Esophagus muscularis mucosa (tissue), 4 donors: ENCODE measurements at regions not wholly inside any gene's neighbourhood (a gene's known extent, or its start where the extent isn't known, plus 50 kb on each side); places are given as distances from the start of the nearest gene placed in this dataset.

Source experiments
- DNase-seq: peaks from one replicate; pipeline ENCODE4 v3.0.0-alpha.2; 2017; ENCODE audit errors: extremely low spot score
- H3K27ac ChIP-seq, 4 donors: fragments of 200-600 bp; sonication (generic); replicated peaks in 1 of 4; 1 replicate in 3 of 4; 2 replicates in 1 of 4; pipeline ENCODE4 v1.5.1; 2016 to 2019; ENCODE audit warnings: mild to moderate bottlenecking in 1 of 4
- H3K27me3 ChIP-seq, 4 donors: fragments of 200-600 bp; sonication (generic); one replicate each; pipeline versions ENCODE4 v1.5.1 to v1.6.0; 2016 to 2019
- H3K36me3 ChIP-seq, 4 donors: fragments of 200-600 bp; sonication (generic); one replicate each; pipeline ENCODE4 v1.5.1; 2016 to 2019
- H3K4me1 ChIP-seq, 4 donors: fragments of 200-600 bp; sonication (generic); one replicate each; pipeline ENCODE4 v1.5.1; 2016 to 2019
- H3K4me3 ChIP-seq, 4 donors: fragments of 200-600 bp; sonication (generic); 1 replicate in 2 of 4; 2 replicates in 2 of 4; pipeline ENCODE4 v1.5.1; 2016 to 2019; ENCODE audit warnings: mild to moderate bottlenecking in 4 of 4, moderate library complexity in 1 of 4
- H3K9me3 ChIP-seq, 4 donors: fragments of 200-600 bp; sonication (generic); 1 replicate in 3 of 4; 2 replicates in 1 of 4; pipeline ENCODE4 v1.5.1; 2016 to 2019
- EP300 ChIP-seq: sonication (generic); formaldehyde crosslinking; IDR thresholded peaks from one replicate; pipeline ENCODE4 v1.6.1; 2017; ENCODE audit warnings: antibody characterized with exemption
- POLR2A ChIP-seq: fragments of 450-650 bp; IDR thresholded peaks from one replicate; pipeline ENCODE4 v1.6.1; 2017; ENCODE audit warnings: antibody characterized with exemption, moderate library complexity, mild to moderate bottlenecking, low read depth
- POLR2AphosphoS5 ChIP-seq, 2 donors: sonication (generic); formaldehyde crosslinking; IDR thresholded peaks; one replicate each; pipeline ENCODE4 v1.6.1; 2017; ENCODE audit warnings: antibody characterized with exemption in 2 of 2
- WGBS: methylation state at CpG from one replicate; pipeline ENCODE4 v1.1.5; 2018; 5-methylcytosine and 5-hydroxymethylcytosine counted together
- intact Hi-C: fragments of 100-400 bp; cut with DNase I; formaldehyde crosslinking; loops from one replicate; pipeline ENCODE4 v1.15.1; 2023
- TF ChIP-seq, protein P1 (sequence below), 3 experiments: fragments of 200-600 bp in 2 of 3; fragments of 450-650 bp in 1 of 3; sonication (generic) in 2 of 3; IDR thresholded peaks; one replicate each; pipeline ENCODE4 v1.5.1; 2017 to 2019; ENCODE audit warnings: antibody characterized with exemption in 3 of 3, mild to moderate bottlenecking in 2 of 3, moderate library complexity in 1 of 3

GRCh38 chr1:112060261-112060660, 70.8 kb upstream of the KCND3 start:
- Histone ChIP-seq H3K9me3 (no peaks in the 10 kb centered on the region), H3K4me3 (no peak overlapping the region), H3K27me3 (peaks cover 0 to 6% (median 0%) of the 10 kb centered on the region in 4 donors), H3K36me3 (no peaks in the 10 kb centered on the region), H3K4me1 (peaks cover 0 to 8% (median 0%) of the 10 kb centered on the region in 4 donors), H3K27ac (no peak overlapping the region)
- DNase-seq, result no peak
- intact Hi-C loops, result no loop called here
- TF ChIP-seq EP300 (no peak), POLR2A (no peak), POLR2AphosphoS5 (IDR thresholded peaks at IDR 0.05) (no peak)
- TF ChIP-seq, protein P1, sequence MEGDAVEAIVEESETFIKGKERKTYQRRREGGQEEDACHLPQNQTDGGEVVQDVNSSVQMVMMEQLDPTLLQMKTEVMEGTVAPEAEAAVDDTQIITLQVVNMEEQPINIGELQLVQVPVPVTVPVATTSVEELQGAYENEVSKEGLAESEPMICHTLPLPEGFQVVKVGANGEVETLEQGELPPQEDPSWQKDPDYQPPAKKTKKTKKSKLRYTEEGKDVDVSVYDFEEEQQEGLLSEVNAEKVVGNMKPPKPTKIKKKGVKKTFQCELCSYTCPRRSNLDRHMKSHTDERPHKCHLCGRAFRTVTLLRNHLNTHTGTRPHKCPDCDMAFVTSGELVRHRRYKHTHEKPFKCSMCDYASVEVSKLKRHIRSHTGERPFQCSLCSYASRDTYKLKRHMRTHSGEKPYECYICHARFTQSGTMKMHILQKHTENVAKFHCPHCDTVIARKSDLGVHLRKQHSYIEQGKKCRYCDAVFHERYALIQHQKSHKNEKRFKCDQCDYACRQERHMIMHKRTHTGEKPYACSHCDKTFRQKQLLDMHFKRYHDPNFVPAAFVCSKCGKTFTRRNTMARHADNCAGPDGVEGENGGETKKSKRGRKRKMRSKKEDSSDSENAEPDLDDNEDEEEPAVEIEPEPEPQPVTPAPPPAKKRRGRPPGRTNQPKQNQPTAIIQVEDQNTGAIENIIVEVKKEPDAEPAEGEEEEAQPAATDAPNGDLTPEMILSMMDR (IDR thresholded peaks at IDR 0.05), result no peak
- WGBS, result 75% methylated on average over 1 of the region's 1 CpG

GRCh38 chr1:112061056-112061455, 71.6 kb upstream of the KCND3 start:
- Histone ChIP-seq H3K27me3 (peaks cover 0 to 6% (median 0%) of the 10 kb centered on the region in 4 donors), H3K4me1 (peaks cover 0 to 6% (median 0%) of the 10 kb centered on the region in 4 donors), H3K9me3 (no peaks in the 10 kb centered on the region), H3K4me3 (no peak overlapping the region), H3K27ac (no peak overlapping the region), H3K36me3 (no peaks in the 10 kb centered on the region)
- WGBS, result 96% methylated on average over 5 of the region's 5 CpGs
- no peak for TF ChIP-seq EP300
- TF ChIP-seq POLR2AphosphoS5 (IDR thresholded peaks at IDR 0.05), result no peak
- TF ChIP-seq POLR2A, result no peak
- TF ChIP-seq, protein P1 (IDR thresholded peaks at IDR 0.05), result no peak
- DNase-seq, result no peak
- intact Hi-C loops, result no loop called here

GRCh38 chr1:112061901-112062320, 72.4 kb upstream of the KCND3 start:
- peaks cover 0 to under 1% (median 0%) of the 10 kb centered on the region in 4 donors for H3K4me1 ChIP-seq
- WGBS, result 67% methylated on average over 4 of the region's 4 CpGs
- no peak overlapping the region for H3K4me3 ChIP-seq
- intact Hi-C loops, result no loop called here
- H3K36me3 ChIP-seq, result no peaks in the 10 kb centered on the region
- H3K27me3 ChIP-seq, result peaks cover 0 to 6% (median 0%) of the 10 kb centered on the region in 4 donors
- no peak for DNase-seq
- no peak for TF ChIP-seq EP300
- no peak for TF ChIP-seq POLR2AphosphoS5 (IDR thresholded peaks at IDR 0.05)
- TF ChIP-seq POLR2A, result no peak
- TF ChIP-seq, protein P1 (IDR thresholded peaks at IDR 0.05), result no peak
- no peaks in the 10 kb centered on the region for H3K9me3 ChIP-seq
- no peak overlapping the region for H3K27ac ChIP-seq

GRCh38 chr1:112063781-112064728, 74.6 kb upstream of the KCND3 start:
- TF ChIP-seq POLR2A (no peak), POLR2AphosphoS5 (IDR thresholded peaks at IDR 0.05) (no peak), EP300 (no peak)
- TF ChIP-seq, protein P1 (IDR thresholded peaks at IDR 0.05), result no peak
- no peak overlapping the region for H3K27ac ChIP-seq
- H3K4me1 ChIP-seq, result no peaks in the 10 kb centered on the region
- H3K27me3 ChIP-seq, result peaks cover 0 to 6% (median 0%) of the 10 kb centered on the region in 4 donors
- 63% methylated on average over 12 of the region's 12 CpGs for WGBS
- DNase-seq, result no peak
- no peaks in the 10 kb centered on the region for H3K9me3 ChIP-seq
- intact Hi-C loops, result no loop called here
- no peak overlapping the region for H3K4me3 ChIP-seq
- H3K36me3 ChIP-seq, result no peaks in the 10 kb centered on the region
